Activated effector memory CD4-positive, alpha-beta T cell treated with anti-CD3 and anti-CD28 coated beads, Interleukin-2, amount 50 U/mL, for 16 hours (primary cell): ENCODE measurements at regions not wholly inside any gene's neighbourhood (a gene's known extent, or its start where the extent isn't known, plus 50 kb on each side); places are given as distances from the start of the nearest gene placed in this dataset.
"Not testable (repeated sequence)": the region's sequence is repeated elsewhere in the genome, so short reads cannot be mapped to it uniquely, and the experiment has no call there.

ENCODE experiments used
- DNase-seq: peaks from one replicate; pipeline ENCODE4 v3.0.0-alpha.2; 2020

GRCh38 chr2:368386-368785 lies 80.5 kb upstream of the ALKAL2 start:
- DNase-seq = no peak

GRCh38 chr2:367246-367645 lies 79.4 kb upstream of the ALKAL2 start:
- DNase-seq = no peak

- no peak for DNase-seq
These were observed 78.8 kb upstream of the ALKAL2 start for GRCh38 chr2:366706-367105.

GRCh38 chr2:365367-366275 lies 77.7 kb upstream of the ALKAL2 start:
- no peak for DNase-seq

GRCh38 chr2:363824-364470 lies 76.1 kb upstream of the ALKAL2 start:
- DNase-seq = no peak

GRCh38 chr2:362924-363323 lies 75.0 kb upstream of the ALKAL2 start:
- no peak for DNase-seq

- no peak for DNase-seq
These were observed 72.2 kb upstream of the ALKAL2 start for GRCh38 chr2:360124-360523.

GRCh38 chr2:359047-359446 lies 71.2 kb upstream of the ALKAL2 start:
- no peak for DNase-seq

GRCh38 chr2:357811-358210 lies 69.9 kb upstream of the ALKAL2 start:
- DNase-seq = no peak

- DNase-seq = not testable (repeated sequence)
These were observed 68.4 kb upstream of the ALKAL2 start for GRCh38 chr2:356304-356703.

GRCh38 chr2:355773-356172 lies 67.9 kb upstream of the ALKAL2 start:
- no peak for DNase-seq

- no peak for DNase-seq
These were observed 64.8 kb upstream of the ALKAL2 start for GRCh38 chr2:352696-353095.

GRCh38 chr2:349390-349789 lies 61.5 kb upstream of the ALKAL2 start:
- DNase-seq = no peak

- no peak for DNase-seq
These were observed 60.5 kb upstream of the ALKAL2 start for GRCh38 chr2:348361-348916.

GRCh38 chr2:344811-345210 lies 56.9 kb upstream of the ALKAL2 start:
- DNase-seq = no peak

GRCh38 chr2:343355-343754 lies 55.5 kb upstream of the ALKAL2 start:
- no peak for DNase-seq

GRCh38 chr2:341912-342311 lies 54.0 kb upstream of the ALKAL2 start:
- DNase-seq = no peak

GRCh38 chr2:341017-341542 lies 53.2 kb upstream of the ALKAL2 start:
- no peak for DNase-seq
